GM10266 (cell line): ENCODE measurements at regions not wholly inside any gene's neighbourhood (a gene's known extent, or its start where the extent isn't known, plus 50 kb on each side); places are given as distances from the start of the nearest gene placed in this dataset.

Experiments
- DNase-seq: peaks from one replicate; pipeline ENCODE4 v3.0.0; 2012; ENCODE audit errors: extremely low spot score
- TF ChIP-seq, protein P1 (sequence below): IDR thresholded peaks from 2 replicates; pipeline ENCODE4 v1.5.1; 2012; ENCODE audit warnings: mild to moderate bottlenecking, low read depth; ENCODE audit not compliant: control insufficient read depth, insufficient read depth; ENCODE audit errors: missing control alignments

DNA sequence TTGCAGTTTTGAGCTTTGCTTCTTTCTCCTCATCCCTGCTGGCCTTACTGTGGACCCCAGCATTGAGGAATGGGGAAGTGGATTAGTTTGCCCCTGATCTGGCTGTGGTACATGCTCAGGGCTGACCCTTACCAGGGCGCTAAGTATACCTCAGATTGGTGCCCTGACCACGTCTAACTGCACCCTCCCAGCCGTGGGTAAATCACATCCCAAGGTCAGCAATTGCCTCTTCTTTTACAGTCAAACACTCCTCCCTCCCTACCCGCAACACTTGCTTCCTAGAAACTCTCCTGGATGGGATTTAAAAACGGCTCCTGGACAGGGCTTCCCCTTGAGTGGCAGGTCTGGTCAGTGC, 437.9 kb downstream of the NR2F2 start:
- TF ChIP-seq, protein P1, sequence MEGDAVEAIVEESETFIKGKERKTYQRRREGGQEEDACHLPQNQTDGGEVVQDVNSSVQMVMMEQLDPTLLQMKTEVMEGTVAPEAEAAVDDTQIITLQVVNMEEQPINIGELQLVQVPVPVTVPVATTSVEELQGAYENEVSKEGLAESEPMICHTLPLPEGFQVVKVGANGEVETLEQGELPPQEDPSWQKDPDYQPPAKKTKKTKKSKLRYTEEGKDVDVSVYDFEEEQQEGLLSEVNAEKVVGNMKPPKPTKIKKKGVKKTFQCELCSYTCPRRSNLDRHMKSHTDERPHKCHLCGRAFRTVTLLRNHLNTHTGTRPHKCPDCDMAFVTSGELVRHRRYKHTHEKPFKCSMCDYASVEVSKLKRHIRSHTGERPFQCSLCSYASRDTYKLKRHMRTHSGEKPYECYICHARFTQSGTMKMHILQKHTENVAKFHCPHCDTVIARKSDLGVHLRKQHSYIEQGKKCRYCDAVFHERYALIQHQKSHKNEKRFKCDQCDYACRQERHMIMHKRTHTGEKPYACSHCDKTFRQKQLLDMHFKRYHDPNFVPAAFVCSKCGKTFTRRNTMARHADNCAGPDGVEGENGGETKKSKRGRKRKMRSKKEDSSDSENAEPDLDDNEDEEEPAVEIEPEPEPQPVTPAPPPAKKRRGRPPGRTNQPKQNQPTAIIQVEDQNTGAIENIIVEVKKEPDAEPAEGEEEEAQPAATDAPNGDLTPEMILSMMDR = no peak
- no peak for DNase-seq

DNA sequence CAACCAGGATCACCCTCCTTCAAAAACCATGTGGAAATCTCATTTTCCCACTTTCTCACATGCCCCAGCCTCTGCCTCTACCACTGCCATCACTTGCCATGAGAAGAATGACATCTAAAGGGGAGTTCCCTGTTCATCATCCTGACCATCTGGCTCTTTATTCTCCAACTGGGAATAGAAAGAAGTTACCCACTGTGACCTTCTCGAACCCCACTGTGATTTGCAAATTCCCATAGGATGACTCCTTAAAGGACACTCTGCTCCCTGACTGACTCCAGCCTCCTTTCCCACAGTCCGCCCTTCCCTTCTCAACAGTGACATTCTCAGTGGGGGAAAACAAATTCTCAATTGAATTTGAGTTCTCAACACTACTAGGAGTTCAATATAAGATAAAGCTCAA, 440.5 kb downstream of the NR2F2 start:
- no peak for DNase-seq
- TF ChIP-seq, protein P1 = no peak

DNA sequence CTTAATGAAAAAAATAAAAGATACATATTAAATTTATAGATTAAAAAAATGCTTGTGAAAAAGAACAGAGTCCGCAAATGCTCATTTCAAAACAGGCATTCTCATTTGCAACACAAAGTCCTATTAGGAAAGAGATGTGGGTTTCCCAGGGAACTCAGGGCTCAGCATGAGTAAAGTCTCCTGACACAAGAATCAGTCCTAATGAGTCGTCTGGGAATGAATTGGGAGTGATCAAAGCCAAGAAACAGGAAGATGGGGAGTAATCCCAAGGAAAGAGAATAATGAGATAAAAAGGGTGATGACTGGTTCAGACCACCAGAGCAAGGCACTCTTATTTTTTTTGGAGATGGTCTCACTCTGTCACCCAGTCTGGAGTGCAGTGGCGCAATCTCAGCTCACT, 443.7 kb downstream of the NR2F2 start:
- DNase-seq = no peak
- TF ChIP-seq, protein P1 = no peak

DNA sequence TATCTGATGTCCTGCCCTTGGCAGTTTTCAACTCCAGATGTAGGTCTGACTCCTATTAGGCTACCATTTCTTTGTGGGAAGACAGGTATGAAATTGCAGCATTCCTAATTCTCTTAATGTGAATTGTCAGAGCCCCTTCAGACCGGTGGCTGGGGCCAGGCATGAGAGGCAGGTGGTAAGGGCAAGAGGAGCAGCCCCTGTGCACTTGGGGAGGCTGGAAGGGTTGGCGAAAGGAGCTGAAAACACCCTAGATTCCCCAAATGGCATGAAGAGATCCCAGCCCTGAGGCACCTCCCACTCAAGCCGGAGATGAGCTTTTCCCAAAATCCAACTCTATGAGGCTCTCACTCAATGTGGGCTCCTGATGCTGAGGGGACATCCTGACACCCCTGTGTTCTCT, 453.2 kb downstream of the NR2F2 start:
- TF ChIP-seq, protein P1 = no peak
- DNase-seq = no peak

DNA sequence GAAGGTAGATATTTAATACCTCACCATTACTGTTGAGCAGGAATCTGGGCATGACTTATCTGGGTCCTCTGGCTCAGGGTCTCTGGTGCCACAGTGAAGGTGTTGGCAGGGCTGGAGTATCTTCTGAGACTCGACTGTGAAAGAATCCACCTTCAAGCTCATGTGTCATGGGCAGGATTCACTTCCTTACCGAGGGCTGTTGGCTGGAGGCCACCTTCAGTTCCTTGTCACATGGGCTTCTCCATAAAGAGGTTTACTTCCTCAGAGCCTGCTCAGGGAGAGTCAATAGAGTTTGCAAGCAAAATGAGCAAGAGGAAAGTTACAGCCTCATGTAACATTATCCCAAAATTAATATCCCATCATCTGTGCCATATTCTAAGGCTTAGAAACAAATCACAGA, 459.5 kb downstream of the NR2F2 start:
- DNase-seq = no peak
- TF ChIP-seq, protein P1 = no peak

DNA sequence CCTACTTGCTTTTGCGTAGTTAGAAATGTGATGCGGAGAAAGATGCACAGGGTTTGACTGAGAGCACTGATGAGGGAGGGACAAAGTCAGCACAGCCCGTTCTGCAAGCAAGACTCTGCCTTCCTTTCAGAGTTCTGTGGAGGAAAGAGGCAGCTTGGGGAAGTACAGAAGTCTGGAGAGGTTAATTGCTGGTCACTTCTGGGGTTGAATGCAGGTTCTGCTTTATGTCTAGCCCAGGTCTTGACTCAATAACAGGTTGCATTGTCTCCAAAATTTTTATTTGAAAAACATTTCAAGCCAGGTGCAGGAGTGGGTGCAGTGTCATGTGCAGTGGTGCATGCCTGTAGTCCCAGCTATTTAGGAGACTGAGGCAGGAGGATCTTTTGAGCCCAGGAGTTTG, 461.7 kb downstream of the NR2F2 start:
- TF ChIP-seq, protein P1 = no peak
- no peak for DNase-seq

DNA sequence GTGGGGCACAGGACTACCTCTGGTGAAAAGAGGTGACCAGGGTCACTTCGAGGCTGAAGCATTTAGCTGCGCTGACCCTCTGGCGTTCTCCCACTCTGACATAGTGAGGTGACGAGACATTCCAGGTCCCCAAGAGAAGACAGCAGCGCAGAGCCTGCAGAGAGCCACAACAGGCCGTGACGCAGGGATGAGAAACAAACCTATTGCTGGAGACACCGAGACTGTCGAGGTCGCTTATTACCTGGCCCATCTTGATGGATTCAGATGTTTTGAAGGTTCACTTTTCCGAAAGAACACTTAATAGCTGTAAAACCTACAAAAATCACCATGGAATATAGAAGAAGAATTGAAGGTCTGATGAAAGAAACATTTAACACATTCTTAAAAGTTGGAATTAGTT, 466.3 kb downstream of the NR2F2 start:
- DNase-seq = no peak
- TF ChIP-seq, protein P1 = no peak
